ENCODE measurements at regions not wholly inside any gene's neighbourhood (a gene's known extent, or its start where the extent isn't known, plus 50 kb on each side); places are given as distances from the start of the nearest gene placed in this dataset.

- H3K9ac ChIP-seq, result no peak overlapping the region
- no peaks in the 10 kb centered on the region for H3K9me3 ChIP-seq (ENCODE audit: low read depth)
- DNase-seq, result no peak
- no peak overlapping the region for H3K4me2 ChIP-seq (ENCODE audit: unreplicated experiment)
- in situ Hi-C loops (cut with MboI), result no loop called here
- H3K4me1 ChIP-seq (ENCODE audit: insufficient read depth), result no peaks in the 10 kb centered on the region
- WGBS, 2 experiments (ENCODE audit: low coverage in 1 of 2, low lambda C conversion rate in 2 of 2, missing lambda C conversion rate in 2 of 2), result 75 to 78% methylated on average over 7 of the region's 7 CpGs
- no peaks in the 10 kb centered on the region for H4K20me1 ChIP-seq (ENCODE audit: insufficient read depth)
- no peaks in the 10 kb centered on the region for H3K9me2 ChIP-seq (ENCODE audit: insufficient read depth)
- H2AFZ ChIP-seq, result no peak overlapping the region
- no peaks in the 10 kb centered on the region for H3K27me3 ChIP-seq (replicated peaks; ENCODE audit: insufficient read depth)
- no peaks in the 10 kb centered on the region for H3K79me2 ChIP-seq (ENCODE audit: insufficient read depth)
- H3F3A ChIP-seq (ENCODE audit: insufficient read depth), result no peaks in the 10 kb centered on the region
- H3K4me3 ChIP-seq, result no peak overlapping the region
- H3K36me3 ChIP-seq (ENCODE audit: low read depth), result no peaks in the 10 kb centered on the region
- TF ChIP-seq EZH2 (IDR thresholded peaks at IDR 0.05; ENCODE audit: insufficient read depth, poor library complexity, severe bottlenecking), result no peak
- TF ChIP-seq EZH2phosphoT487 (IDR thresholded peaks at IDR 0.05; ENCODE audit: insufficient read depth, low read depth), result no peak
- no peak overlapping the region for H3K27ac ChIP-seq
Measured at GRCh38 chr1:200253774-200254495, 155.9 kb downstream of the ZNF281 start.

GRCh38 chr1:200252531-200252930 is 157.3 kb downstream of the ZNF281 start:
- no peaks in the 10 kb centered on the region for H3K9me2 ChIP-seq (ENCODE audit: insufficient read depth)
- H3F3A ChIP-seq (ENCODE audit: insufficient read depth), result no peaks in the 10 kb centered on the region
- TF ChIP-seq EZH2 (IDR thresholded peaks at IDR 0.05; ENCODE audit: insufficient read depth, poor library complexity, severe bottlenecking) (no peak), EZH2phosphoT487 (IDR thresholded peaks at IDR 0.05; ENCODE audit: insufficient read depth, low read depth) (no peak)
- H3K27ac ChIP-seq, result no peak overlapping the region
- H4K20me1 ChIP-seq (ENCODE audit: insufficient read depth), result no peaks in the 10 kb centered on the region
- no peak overlapping the region for H2AFZ ChIP-seq
- H3K4me3 ChIP-seq, result no peak overlapping the region
- H3K79me2 ChIP-seq (ENCODE audit: insufficient read depth), result no peaks in the 10 kb centered on the region
- H3K4me2 ChIP-seq (ENCODE audit: unreplicated experiment), result no peak overlapping the region
- no peak for DNase-seq
- 75 to 80% methylated on average over 5 of the region's 5 CpGs for WGBS, 2 experiments (ENCODE audit: low coverage in 1 of 2, low lambda C conversion rate in 2 of 2, missing lambda C conversion rate in 2 of 2)
- peaks cover under 1% of the 10 kb centered on the region; the same call in 1 of the 2 replicates for H3K4me1 ChIP-seq (ENCODE audit: insufficient read depth)
- in situ Hi-C loops (cut with MboI), result no loop called here
- no peak overlapping the region for H3K9ac ChIP-seq
- no peaks in the 10 kb centered on the region for H3K9me3 ChIP-seq (ENCODE audit: low read depth)
- no peaks in the 10 kb centered on the region for H3K36me3 ChIP-seq (ENCODE audit: low read depth)
- no peaks in the 10 kb centered on the region for H3K27me3 ChIP-seq (replicated peaks; ENCODE audit: insufficient read depth)

- Histone ChIP-seq H3K36me3 (ENCODE audit: low read depth) (no peaks in the 10 kb centered on the region), H3K79me2 (ENCODE audit: insufficient read depth) (no peaks in the 10 kb centered on the region), H3K9ac (no peak overlapping the region), H3K4me2 (ENCODE audit: unreplicated experiment) (no peak overlapping the region), H3K9me2 (ENCODE audit: insufficient read depth) (no peaks in the 10 kb centered on the region), H3K9me3 (ENCODE audit: low read depth) (no peaks in the 10 kb centered on the region), H3K4me1 (ENCODE audit: insufficient read depth) (peaks cover 6% of the 10 kb centered on the region), H3F3A (ENCODE audit: insufficient read depth) (0 out of 2 replicates have a peak, but pooled peaks cover 1% of the 10 kb centered on the region), H3K4me3 (no peak overlapping the region), H3K27ac (no peak overlapping the region), H3K27me3 (replicated peaks; ENCODE audit: insufficient read depth) (no peaks in the 10 kb centered on the region), H4K20me1 (ENCODE audit: insufficient read depth) (no peaks in the 10 kb centered on the region), H2AFZ (no peak overlapping the region)
- in situ Hi-C loops (cut with MboI), result no loop called here
- no peak for DNase-seq
- WGBS, 2 experiments (ENCODE audit: low coverage in 1 of 2, low lambda C conversion rate in 2 of 2, missing lambda C conversion rate in 2 of 2), result 79 to 83% methylated on average over 5 of the region's 5 CpGs
- TF ChIP-seq EZH2phosphoT487 (IDR thresholded peaks at IDR 0.05; ENCODE audit: insufficient read depth, low read depth) (no peak), EZH2 (IDR thresholded peaks at IDR 0.05; ENCODE audit: insufficient read depth, poor library complexity, severe bottlenecking) (no peak)
Measured at GRCh38 chr1:200250469-200250868, 159.4 kb downstream of the ZNF281 start.

GRCh38 chr1:200248541-200248940 is 161.3 kb downstream of the ZNF281 start:
- H3K4me2 ChIP-seq (ENCODE audit: unreplicated experiment), result no peak overlapping the region
- DNase-seq, result no peak

More at GRCh38 chr1:200248541-200248940, 161.3 kb downstream of the ZNF281 start:
- TF ChIP-seq EZH2phosphoT487 (IDR thresholded peaks at IDR 0.05; ENCODE audit: insufficient read depth, low read depth) (no peak), EZH2 (IDR thresholded peaks at IDR 0.05; ENCODE audit: insufficient read depth, poor library complexity, severe bottlenecking) (no peak)
- no peaks in the 10 kb centered on the region for H3K79me2 ChIP-seq (ENCODE audit: insufficient read depth)
- peaks cover 10% of the 10 kb centered on the region for H3K4me1 ChIP-seq (ENCODE audit: insufficient read depth)
- H3K9me3 ChIP-seq (ENCODE audit: low read depth), result no peaks in the 10 kb centered on the region
- WGBS, 2 experiments (ENCODE audit: low coverage in 1 of 2, low lambda C conversion rate in 2 of 2, missing lambda C conversion rate in 2 of 2), result 72 to 76% methylated on average over 8 of the region's 8 CpGs
- H3F3A ChIP-seq (ENCODE audit: insufficient read depth), result 0 out of 2 replicates have a peak, but pooled peaks cover 6% of the 10 kb centered on the region
- H3K27ac ChIP-seq, result no peak overlapping the region
- no peaks in the 10 kb centered on the region for H4K20me1 ChIP-seq (ENCODE audit: insufficient read depth)
- H2AFZ ChIP-seq, result peak overlapping the region; percentile 23; the same call in 1 of the 2 replicates
- no peaks in the 10 kb centered on the region for H3K36me3 ChIP-seq (ENCODE audit: low read depth)
- no peaks in the 10 kb centered on the region for H3K27me3 ChIP-seq (replicated peaks; ENCODE audit: insufficient read depth)
- H3K4me3 ChIP-seq, result no peak overlapping the region
- H3K9ac ChIP-seq, result no peak overlapping the region
- no peaks in the 10 kb centered on the region for H3K9me2 ChIP-seq (ENCODE audit: insufficient read depth)
- in situ Hi-C loops (cut with MboI), result no loop called here
